PC-9 (cell line): ENCODE measurements at regions not wholly inside any gene's neighbourhood (a gene's known extent, or its start where the extent isn't known, plus 50 kb on each side); places are given as distances from the start of the nearest gene placed in this dataset.

Source experiments
- CTCF ChIP-seq: fragments of 200-600 bp; sonication (generic); conservative IDR thresholded peaks from 2 replicates; pipeline ENCODE4 v1.6.1; 2017; ENCODE audit warnings: mixed run types, antibody characterized with exemption, mild to moderate bottlenecking, moderate library complexity
- EZH2 ChIP-seq: fragments of 200-600 bp; sonication (generic); IDR thresholded peaks from 2 replicates; pipeline ENCODE4 v1.8.0; 2017; ENCODE audit warnings: antibody characterized with exemption, low read depth

- TF ChIP-seq EZH2 (no peak), CTCF (no peak)
Observed at GRCh38 chr3:78398401-78398800, 1358.5 kb downstream of the ROBO2 start.
